HEK293 (cell line): ENCODE measurements at regions not wholly inside any gene's neighbourhood (a gene's known extent, or its start where the extent isn't known, plus 50 kb on each side); places are given as distances from the start of the nearest gene placed in this dataset.

ENCODE experiments used
- CTCF ChIA-PET: fragments of 350-600 bp; formaldehyde crosslinking; extraction: SDS; loops from one replicate; lab custom pipeline; 2021; ENCODE audit warnings: antibody characterized with exemption; lab: Yijun Ruan, JAX
- POLR2A ChIA-PET: fragments of 300-600 bp; formaldehyde crosslinking; extraction: SDS; loops from one replicate; lab custom pipeline; 2020; ENCODE audit warnings: antibody characterized with exemption, inconsistent platforms; lab: Yijun Ruan, JAX
- H3K27ac ChIP-seq: fragments of 200-500 bp; sonication (Bioruptor generic); 2 replicates; pipeline ENCODE4 v1.5.1; 2014; ENCODE audit warnings: low read depth, low read length, control low read depth, inconsistent platforms; ENCODE audit errors: extremely low read depth
- H3K36me3 ChIP-seq, 2 experiments: fragments of 200-500 bp in 1 of 2; sonication (Bioruptor generic) in 1 of 2; 1 replicate in 1 of 2; 2 replicates in 1 of 2; pipeline ENCODE4 v1.5.1; 2014 to 2017; ENCODE audit warnings: inconsistent platforms in 2 of 2, low read length in 2 of 2; ENCODE audit not compliant: control insufficient read depth in 2 of 2, insufficient read depth in 1 of 2
- H3K4me1 ChIP-seq: fragments of 200-500 bp; sonication (Bioruptor generic); 2 replicates; pipeline ENCODE4 v1.5.1; 2014; ENCODE audit warnings: mild to moderate bottlenecking, low read length, inconsistent platforms; ENCODE audit not compliant: control insufficient read depth, insufficient read depth
- H3K4me3 ChIP-seq: 2 replicates; pipeline ENCODE4 v1.5.1; 2011; ENCODE audit warnings: low read depth, mild to moderate bottlenecking, control low read depth, low read length, moderate library complexity
- H3K9me3 ChIP-seq: fragments of 200-500 bp; sonication (Bioruptor generic); 2 replicates; pipeline ENCODE4 v1.5.1; 2014; ENCODE audit warnings: low read depth, low read length, inconsistent platforms; ENCODE audit not compliant: control insufficient read depth, insufficient read depth
- BCL6B ChIP-seq: fragments of 450-650 bp; formaldehyde crosslinking; IDR thresholded peaks from 2 replicates; pipeline ENCODE4 v1.5.1; 2017; ENCODE audit warnings: missing biosample characterization, missing genetic modification characterization
- GFI1B ChIP-seq: fragments of 450-650 bp; formaldehyde crosslinking; IDR thresholded peaks from 2 replicates; pipeline ENCODE4 v1.5.1; 2016; ENCODE audit warnings: missing biosample characterization, missing genetic modification characterization
- GLIS1 ChIP-seq: fragments of 450-650 bp; formaldehyde crosslinking; IDR thresholded peaks from 2 replicates; pipeline ENCODE4 v1.5.1; 2016; ENCODE audit warnings: missing biosample characterization, missing genetic modification characterization
- GLIS2 ChIP-seq: fragments of 450-650 bp; formaldehyde crosslinking; IDR thresholded peaks from 2 replicates; pipeline ENCODE4 v1.5.1; 2016; ENCODE audit warnings: missing biosample characterization, missing genetic modification characterization
- HOXC10 ChIP-seq: sonication (generic); formaldehyde crosslinking; IDR thresholded peaks from 2 replicates; pipeline ENCODE4 v1.8.1; 2023; ENCODE audit warnings: mild to moderate bottlenecking, missing genetic modification reagents
- PRDM1 ChIP-seq: fragments of 450-650 bp; formaldehyde crosslinking; IDR thresholded peaks from 2 replicates; pipeline ENCODE4; 2016; ENCODE audit warnings: missing biosample characterization, missing genetic modification characterization
- TRIM28 ChIP-seq: IDR thresholded peaks from 2 replicates; pipeline ENCODE4 v1.6.1; 2011; ENCODE audit warnings: low read length, control low read depth, borderline replicate concordance
- ZBTB1 ChIP-seq: fragments of 450-650 bp; formaldehyde crosslinking; IDR thresholded peaks from 2 replicates; pipeline ENCODE4 v1.5.1; 2016; ENCODE audit warnings: missing biosample characterization, missing genetic modification characterization
- ZBTB48 ChIP-seq: fragments of 450-650 bp; formaldehyde crosslinking; IDR thresholded peaks from 2 replicates; pipeline ENCODE4 v1.5.1; 2016; ENCODE audit warnings: missing biosample characterization, missing genetic modification characterization
- ZBTB7A ChIP-seq: fragments of 450-650 bp; formaldehyde crosslinking; IDR thresholded peaks from 2 replicates; pipeline ENCODE4 v1.5.1; 2016; ENCODE audit warnings: low read depth, missing biosample characterization, missing genetic modification characterization
- ZIC2 ChIP-seq: fragments of 450-650 bp; formaldehyde crosslinking; IDR thresholded peaks from 2 replicates; pipeline ENCODE4 v1.5.1; 2016; ENCODE audit warnings: missing biosample characterization, missing genetic modification characterization
- ZNF391 ChIP-seq: fragments of 450-650 bp; formaldehyde crosslinking; IDR thresholded peaks from 2 replicates; pipeline ENCODE4 v1.5.1; 2016; ENCODE audit warnings: low read depth, missing biosample characterization, missing genetic modification characterization, borderline replicate concordance
- ZNF416 ChIP-seq: fragments of 450-650 bp; formaldehyde crosslinking; IDR thresholded peaks from 2 replicates; pipeline ENCODE4 v1.5.1; 2016; ENCODE audit warnings: missing biosample characterization, missing genetic modification characterization
- ZNF510 ChIP-seq: fragments of 450-650 bp; formaldehyde crosslinking; IDR thresholded peaks from 2 replicates; pipeline ENCODE4 v1.5.1; 2018; ENCODE audit warnings: mild to moderate bottlenecking, missing genetic modification characterization, missing biosample characterization; ENCODE audit not compliant: insufficient replicate concordance
- ZNF530 ChIP-seq: fragments of 450-650 bp; formaldehyde crosslinking; IDR thresholded peaks from 2 replicates; pipeline ENCODE4 v1.5.1; 2016; ENCODE audit warnings: low read depth, missing biosample characterization, missing genetic modification characterization
- ZNF549 ChIP-seq: fragments of 450-650 bp; IDR thresholded peaks from 2 replicates; pipeline ENCODE4 v1.5.1; 2018; ENCODE audit warnings: missing biosample characterization, missing genetic modification characterization, mild to moderate bottlenecking, inconsistent platforms, moderate library complexity
- ZNF645 ChIP-seq: fragments of 450-650 bp; formaldehyde crosslinking; IDR thresholded peaks from 2 replicates; pipeline ENCODE4; 2016; ENCODE audit warnings: missing biosample characterization, missing genetic modification characterization
- ZNF660 ChIP-seq: fragments of 450-650 bp; IDR thresholded peaks from 2 replicates; pipeline ENCODE4 v1.5.1; 2018; ENCODE audit warnings: missing biosample characterization, mild to moderate bottlenecking, missing genetic modification characterization
- ZNF692 ChIP-seq: fragments of 450-650 bp; formaldehyde crosslinking; IDR thresholded peaks from 2 replicates; pipeline ENCODE4 v1.5.1; 2016; ENCODE audit warnings: missing biosample characterization, missing genetic modification characterization
- ZNF837 ChIP-seq: fragments of 450-650 bp; formaldehyde crosslinking; IDR thresholded peaks from 2 replicates; pipeline ENCODE4 v1.5.1; 2016; ENCODE audit warnings: missing biosample characterization, missing genetic modification characterization
- TF ChIP-seq, protein P1 (sequence below): fragments of 450-650 bp; formaldehyde crosslinking; IDR thresholded peaks from 2 replicates; pipeline ENCODE4 v1.5.1; 2016; ENCODE audit warnings: missing biosample characterization, missing genetic modification characterization
- TF ChIP-seq, protein P2 (sequence below): fragments of 450-650 bp; formaldehyde crosslinking; IDR thresholded peaks from 2 replicates; pipeline ENCODE4 v1.5.1; 2017; ENCODE audit warnings: missing biosample characterization, missing genetic modification characterization
- TF ChIP-seq, protein P3 (sequence below): IDR thresholded peaks from 2 replicates; pipeline ENCODE4 v1.6.1; 2011; ENCODE audit warnings: mild to moderate bottlenecking, low read depth, low read length, borderline replicate concordance

DNA sequence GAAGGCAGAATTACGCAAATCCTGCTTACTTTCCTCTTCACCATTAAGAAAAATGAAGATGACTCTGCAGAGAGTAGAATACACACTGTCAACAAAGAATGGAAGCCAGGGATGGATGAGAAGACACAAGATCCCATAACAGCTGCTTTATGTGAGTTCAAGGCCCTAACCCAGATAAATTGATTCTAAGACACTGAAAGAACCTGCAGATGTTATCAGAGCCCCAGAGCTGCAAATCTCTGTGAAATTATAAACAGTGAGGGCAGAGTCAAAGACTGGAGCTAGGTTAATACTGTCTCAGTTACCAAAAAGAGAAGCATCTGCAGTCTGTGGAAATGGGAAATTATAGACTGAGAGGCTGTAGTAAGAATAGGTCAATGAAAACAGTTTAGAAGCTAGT is 320.1 kb upstream of the PKDCC start (continued):
- TF ChIP-seq, protein P1, sequence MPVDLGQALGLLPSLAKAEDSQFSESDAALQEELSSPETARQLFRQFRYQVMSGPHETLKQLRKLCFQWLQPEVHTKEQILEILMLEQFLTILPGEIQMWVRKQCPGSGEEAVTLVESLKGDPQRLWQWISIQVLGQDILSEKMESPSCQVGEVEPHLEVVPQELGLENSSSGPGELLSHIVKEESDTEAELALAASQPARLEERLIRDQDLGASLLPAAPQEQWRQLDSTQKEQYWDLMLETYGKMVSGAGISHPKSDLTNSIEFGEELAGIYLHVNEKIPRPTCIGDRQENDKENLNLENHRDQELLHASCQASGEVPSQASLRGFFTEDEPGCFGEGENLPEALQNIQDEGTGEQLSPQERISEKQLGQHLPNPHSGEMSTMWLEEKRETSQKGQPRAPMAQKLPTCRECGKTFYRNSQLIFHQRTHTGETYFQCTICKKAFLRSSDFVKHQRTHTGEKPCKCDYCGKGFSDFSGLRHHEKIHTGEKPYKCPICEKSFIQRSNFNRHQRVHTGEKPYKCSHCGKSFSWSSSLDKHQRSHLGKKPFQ (tag by site-specific recombination), result no peak
- TF ChIP-seq ZNF510 (tag by site-specific recombination) (no peak), ZNF645 (no peak), ZNF549 (tag by site-specific recombination) (no peak), ZNF391 (tag by site-specific recombination) (no peak)

DNA sequence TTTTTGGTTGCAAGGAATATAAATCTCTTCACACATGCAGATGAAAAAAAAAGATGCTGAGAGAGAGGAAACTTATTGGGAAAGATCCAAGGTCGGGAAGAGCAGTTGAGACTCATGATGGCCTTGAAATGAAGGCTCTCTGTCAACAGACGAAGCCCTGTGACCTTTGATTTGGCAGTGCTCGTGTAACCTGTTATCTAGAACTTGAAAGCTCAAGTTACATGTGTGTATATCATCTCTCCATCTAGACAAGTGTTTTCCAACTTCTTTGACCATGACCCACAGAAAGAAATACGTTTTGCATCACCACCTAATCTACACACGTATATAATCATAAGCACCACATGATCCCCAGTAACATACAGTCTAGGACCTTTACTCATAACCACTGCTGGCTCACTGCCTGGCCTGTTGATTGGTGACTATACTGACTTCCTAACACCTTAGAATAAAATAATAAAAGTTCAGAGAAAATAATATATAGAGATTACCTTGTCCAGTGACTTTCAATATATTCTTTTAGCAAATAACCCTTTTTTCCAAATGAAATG is 319.0 kb upstream of the PKDCC start:
- Histone ChIP-seq H3K4me1 (no peaks in the 10 kb centered on the region), H3K9me3 (no peaks in the 10 kb centered on the region), H3K4me3 (no peak overlapping the region), H3K27ac (no peak overlapping the region), H3K36me3 (no peaks in the 10 kb centered on the region)
- CTCF ChIA-PET, result no interaction called here
- TF ChIP-seq ZBTB48 (tag by site-specific recombination) (no peak), ZNF660 (tag by site-specific recombination) (no peak), ZNF391 (tag by site-specific recombination) (no peak), ZBTB7A (no peak), ZNF692 (no peak)
- POLR2A ChIA-PET, result no interaction called here

- no peak overlapping the region for H3K4me3 ChIP-seq
- no peaks in the 10 kb centered on the region for H3K36me3 ChIP-seq
- ChIA-PET POLR2A (no interaction called here), CTCF (no interaction called here)
- H3K4me1 ChIP-seq, result no peaks in the 10 kb centered on the region
- H3K9me3 ChIP-seq, result no peaks in the 10 kb centered on the region
- no peak overlapping the region for H3K27ac ChIP-seq
- TF ChIP-seq, protein P2, sequence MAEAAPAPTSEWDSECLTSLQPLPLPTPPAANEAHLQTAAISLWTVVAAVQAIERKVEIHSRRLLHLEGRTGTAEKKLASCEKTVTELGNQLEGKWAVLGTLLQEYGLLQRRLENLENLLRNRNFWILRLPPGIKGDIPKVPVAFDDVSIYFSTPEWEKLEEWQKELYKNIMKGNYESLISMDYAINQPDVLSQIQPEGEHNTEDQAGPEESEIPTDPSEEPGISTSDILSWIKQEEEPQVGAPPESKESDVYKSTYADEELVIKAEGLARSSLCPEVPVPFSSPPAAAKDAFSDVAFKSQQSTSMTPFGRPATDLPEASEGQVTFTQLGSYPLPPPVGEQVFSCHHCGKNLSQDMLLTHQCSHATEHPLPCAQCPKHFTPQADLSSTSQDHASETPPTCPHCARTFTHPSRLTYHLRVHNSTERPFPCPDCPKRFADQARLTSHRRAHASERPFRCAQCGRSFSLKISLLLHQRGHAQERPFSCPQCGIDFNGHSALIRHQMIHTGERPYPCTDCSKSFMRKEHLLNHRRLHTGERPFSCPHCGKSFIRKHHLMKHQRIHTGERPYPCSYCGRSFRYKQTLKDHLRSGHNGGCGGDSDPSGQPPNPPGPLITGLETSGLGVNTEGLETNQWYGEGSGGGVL, result no peak
- TF ChIP-seq ZNF837 (no peak), GLIS1 (tag by site-specific recombination) (no peak), ZIC2 (no peak), ZBTB1 (tag by site-specific recombination) (no peak), BCL6B (tag by site-specific recombination) (no peak), GLIS2 (tag by site-specific recombination) (no peak), ZNF416 (tag by site-specific recombination) (no peak), PRDM1 (tag by site-specific recombination) (no peak), ZNF530 (tag by site-specific recombination) (no peak), TRIM28 (no peak), HOXC10 (no peak), GFI1B (tag by site-specific recombination) (no peak)
- TF ChIP-seq, protein P3, sequence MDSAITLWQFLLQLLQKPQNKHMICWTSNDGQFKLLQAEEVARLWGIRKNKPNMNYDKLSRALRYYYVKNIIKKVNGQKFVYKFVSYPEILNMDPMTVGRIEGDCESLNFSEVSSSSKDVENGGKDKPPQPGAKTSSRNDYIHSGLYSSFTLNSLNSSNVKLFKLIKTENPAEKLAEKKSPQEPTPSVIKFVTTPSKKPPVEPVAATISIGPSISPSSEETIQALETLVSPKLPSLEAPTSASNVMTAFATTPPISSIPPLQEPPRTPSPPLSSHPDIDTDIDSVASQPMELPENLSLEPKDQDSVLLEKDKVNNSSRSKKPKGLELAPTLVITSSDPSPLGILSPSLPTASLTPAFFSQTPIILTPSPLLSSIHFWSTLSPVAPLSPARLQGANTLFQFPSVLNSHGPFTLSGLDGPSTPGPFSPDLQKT, result no peak
Observed at GRCh38 chr2:41729800-41730364, 317.9 kb upstream of the PKDCC start.
